Activated naive CD8-positive, alpha-beta T cell treated with anti-CD3 and anti-CD28 coated beads, Interleukin-2, amount 50 U/mL, for 24 hours (primary cell): ENCODE measurements at regions not wholly inside any gene's neighbourhood (a gene's known extent, or its start where the extent isn't known, plus 50 kb on each side); places are given as distances from the start of the nearest gene placed in this dataset.
"Not testable (repeated sequence)": the region's sequence is repeated elsewhere in the genome, so short reads cannot be mapped to it uniquely, and the experiment has no call there.

Source experiments
- ATAC-seq: fragments of 150-1000 bp; cut with Tn5 transposase; one replicate; pipeline ENCODE4 v1.10.0; 2021
- DNase-seq: peaks from one replicate; pipeline ENCODE4 v3.0.0; 2021
- H3K27ac Mint-ChIP-seq: one replicate; pipeline ENCODE4 v1.8.0; 2021; ENCODE audit warnings: mild to moderate bottlenecking, mixed read lengths
- H3K27me3 Mint-ChIP-seq: one replicate; pipeline ENCODE4 v1.8.0; 2021; ENCODE audit warnings: mixed read lengths
- H3K36me3 Mint-ChIP-seq: one replicate; pipeline ENCODE4 v1.8.0; 2021; ENCODE audit warnings: low read depth, mixed read lengths
- H3K4me1 Mint-ChIP-seq: one replicate; pipeline ENCODE4 v1.8.0; 2021; ENCODE audit warnings: mixed read lengths
- H3K4me3 Mint-ChIP-seq: one replicate; pipeline ENCODE4 v1.8.0; 2021; ENCODE audit warnings: mild to moderate bottlenecking, moderate library complexity, mixed read lengths
- H3K9me3 Mint-ChIP-seq: one replicate; pipeline ENCODE4 v1.8.0; 2021; ENCODE audit warnings: mixed read lengths

DNA sequence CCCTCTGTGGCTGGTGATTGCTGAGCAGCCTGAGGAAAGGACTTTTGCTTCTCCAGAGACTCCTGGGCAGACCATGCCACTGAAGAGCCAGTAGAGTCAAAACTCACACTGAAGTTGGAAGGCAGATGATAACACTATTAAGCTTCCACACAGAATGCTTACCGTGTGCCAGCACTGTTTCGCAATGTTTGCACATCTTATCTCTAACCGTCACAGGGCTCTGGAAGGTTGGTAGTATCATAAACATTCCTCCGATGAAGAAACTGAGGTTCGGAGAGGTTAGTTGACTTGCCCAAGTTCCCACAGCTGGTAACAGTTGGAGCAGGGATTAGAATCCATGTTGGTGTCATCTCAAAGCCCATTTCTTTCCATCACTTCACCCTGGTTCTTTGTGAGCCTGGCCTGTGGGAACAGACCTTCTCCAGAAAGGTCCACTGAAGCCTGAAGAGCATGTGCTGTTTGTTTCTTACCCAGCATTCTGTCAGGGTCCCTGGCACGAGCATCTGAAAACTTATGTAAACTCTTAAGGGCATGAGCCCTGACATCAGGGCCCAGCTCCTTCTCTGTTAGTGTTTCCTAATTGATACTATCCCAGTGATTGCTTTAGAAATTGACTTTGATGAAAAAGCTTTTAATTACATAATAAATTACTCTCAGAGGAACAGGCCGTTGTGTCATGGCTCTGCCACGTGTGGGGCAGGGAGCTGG is 77.0 kb upstream of the PRR23C start:
- Mint-ChIP-seq H3K27ac (no peak overlapping the region), H3K36me3 (no peaks in the 10 kb centered on the region), H3K27me3 (no peaks in the 10 kb centered on the region), H3K4me1 (no peaks in the 10 kb centered on the region), H3K9me3 (no peaks in the 10 kb centered on the region), H3K4me3 (no peak overlapping the region)
- DNase-seq (no peak), ATAC-seq (no peak)

DNA sequence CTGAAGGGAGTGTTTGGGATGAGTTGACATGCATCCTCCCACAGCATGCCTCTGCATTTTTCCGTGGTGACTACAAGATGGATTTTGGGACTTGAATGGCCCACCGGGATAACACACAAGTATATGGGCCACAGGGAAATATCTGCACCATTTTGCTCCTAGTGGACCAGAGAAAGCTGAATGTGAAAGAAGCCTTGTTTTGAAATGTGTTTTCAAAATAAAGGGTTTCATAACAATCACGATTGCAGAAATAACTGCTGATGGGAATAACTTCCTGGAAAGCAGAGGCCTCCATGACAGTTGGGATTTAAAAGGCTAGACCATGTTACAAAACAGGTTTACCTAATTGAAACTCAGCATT is 77.5 kb upstream of the PRR23C start:
- H3K4me3 Mint-ChIP-seq: no peak overlapping the region

DNA sequence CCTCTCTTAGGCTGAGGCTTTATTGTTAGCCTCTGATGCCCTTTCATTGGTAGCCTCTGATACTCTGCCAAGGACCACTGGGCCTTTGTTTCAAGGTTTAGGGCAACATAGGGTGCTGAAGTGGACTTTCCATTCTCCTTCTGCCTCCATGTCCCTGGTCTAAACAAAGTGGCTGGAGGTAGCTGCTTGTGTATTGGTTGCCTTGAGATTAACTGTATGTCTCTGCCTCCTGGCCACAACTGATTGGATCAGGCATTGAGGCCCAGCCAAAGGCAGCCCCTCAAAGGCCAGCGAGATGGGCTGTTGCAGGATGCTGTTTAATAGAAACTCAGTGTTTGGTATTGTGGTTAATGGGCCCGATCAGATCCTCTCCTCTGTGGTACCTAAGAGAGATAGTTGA is 77.9 kb upstream of the PRR23C start:
- H3K4me3 Mint-ChIP-seq: no peak overlapping the region
- H3K9me3 Mint-ChIP-seq: no peaks in the 10 kb centered on the region
- no peak overlapping the region for H3K27ac Mint-ChIP-seq
- DNase-seq (no peak), ATAC-seq (no peak)
- H3K27me3 Mint-ChIP-seq: no peaks in the 10 kb centered on the region
- H3K4me1 Mint-ChIP-seq: no peaks in the 10 kb centered on the region
- no peaks in the 10 kb centered on the region for H3K36me3 Mint-ChIP-seq

More for the DNA sequence above, 77.5 kb upstream of the PRR23C start:
- Mint-ChIP-seq H3K36me3 (no peaks in the 10 kb centered on the region), H3K9me3 (no peaks in the 10 kb centered on the region), H3K27ac (no peak overlapping the region), H3K27me3 (no peaks in the 10 kb centered on the region), H3K4me1 (no peaks in the 10 kb centered on the region)
- ATAC-seq (no peak), DNase-seq (no peak)

DNA sequence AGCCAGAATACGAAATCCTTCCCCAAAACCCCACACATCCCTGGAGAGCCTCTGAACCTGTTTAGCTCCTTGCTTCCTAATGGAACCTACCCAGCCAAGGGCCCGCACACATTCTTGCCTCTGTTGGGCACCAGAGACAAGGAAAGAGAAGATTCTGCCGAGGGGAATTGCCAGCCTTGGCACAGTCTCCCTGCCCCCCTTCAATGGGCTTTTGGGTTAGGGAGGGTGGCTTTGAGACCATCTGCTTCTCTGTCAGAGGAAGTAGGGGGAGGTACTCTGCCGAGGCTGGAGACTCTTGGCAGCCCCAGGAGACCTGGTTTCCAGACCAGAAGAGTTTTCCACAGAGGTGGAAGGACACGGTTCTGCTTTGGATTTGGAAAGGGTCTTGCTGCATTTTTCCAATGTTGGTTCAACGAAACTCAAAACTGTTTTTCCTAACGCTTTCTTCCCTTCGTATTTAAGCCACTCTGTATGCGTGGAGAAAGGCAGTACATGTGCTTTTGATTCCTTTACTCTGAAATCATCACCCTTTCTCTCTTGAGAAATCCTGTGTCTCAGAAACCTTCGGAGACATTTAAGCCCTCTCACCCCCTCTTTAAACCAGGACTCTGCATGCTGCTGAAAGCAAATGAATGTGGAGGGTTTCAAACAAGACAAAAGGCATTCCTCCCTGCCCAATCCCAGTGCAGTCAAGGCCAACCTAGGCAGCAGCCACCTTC is 78.8 kb upstream of the PRR23C start:
- ATAC-seq (no peak), DNase-seq (no peak)
- no peaks in the 10 kb centered on the region for H3K9me3 Mint-ChIP-seq
- no peaks in the 10 kb centered on the region for H3K36me3 Mint-ChIP-seq
- H3K4me1 Mint-ChIP-seq: no peaks in the 10 kb centered on the region
- H3K27ac Mint-ChIP-seq: no peak overlapping the region
- H3K27me3 Mint-ChIP-seq: no peaks in the 10 kb centered on the region
- no peak overlapping the region for H3K4me3 Mint-ChIP-seq

DNA sequence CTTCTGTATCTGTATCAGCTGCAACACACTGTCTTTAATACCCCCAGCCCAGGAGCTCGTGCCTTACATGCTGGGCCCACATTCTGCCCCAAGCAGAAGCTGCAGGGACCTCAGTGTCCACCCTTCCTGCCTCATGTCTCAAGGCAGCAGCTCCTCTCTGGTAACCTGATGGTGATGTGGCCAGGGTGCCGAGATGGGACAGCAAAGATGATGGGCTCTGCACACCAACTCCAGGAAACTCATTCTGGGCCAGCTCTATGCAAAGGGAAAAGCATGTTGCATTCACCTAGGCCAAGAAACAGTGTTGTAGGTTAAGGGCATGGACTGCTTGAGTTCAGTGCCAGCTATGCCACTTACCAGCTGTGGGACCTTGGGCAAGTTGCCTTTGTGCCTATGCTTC is 79.5 kb upstream of the PRR23C start:
- Mint-ChIP-seq H3K4me1 (no peaks in the 10 kb centered on the region), H3K4me3 (no peak overlapping the region), H3K36me3 (no peaks in the 10 kb centered on the region), H3K9me3 (no peaks in the 10 kb centered on the region), H3K27me3 (no peaks in the 10 kb centered on the region), H3K27ac (no peak overlapping the region)
- ATAC-seq (no peak), DNase-seq (no peak)

DNA sequence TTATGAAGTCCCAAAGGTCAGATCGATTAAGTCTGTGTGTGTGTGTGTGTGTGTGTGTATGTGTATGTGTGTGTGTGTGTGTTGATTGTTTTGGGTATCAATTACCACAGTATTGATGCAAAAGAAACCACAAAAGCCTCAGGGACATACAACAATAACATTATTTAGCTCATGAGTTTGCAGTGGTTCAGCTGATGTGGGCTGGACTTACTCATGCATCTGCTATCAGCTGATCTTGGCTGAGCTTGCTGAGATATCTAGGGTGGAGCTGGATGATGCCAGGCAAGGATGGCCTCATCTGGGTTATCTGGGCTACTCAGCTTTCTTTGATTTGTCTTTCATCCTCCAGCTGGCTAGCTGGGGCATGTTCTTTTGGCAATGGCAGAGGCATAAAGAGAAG is 82.4 kb upstream of the PRR23C start:
- no peak for ATAC-seq
- DNase-seq: no peak

DNA sequence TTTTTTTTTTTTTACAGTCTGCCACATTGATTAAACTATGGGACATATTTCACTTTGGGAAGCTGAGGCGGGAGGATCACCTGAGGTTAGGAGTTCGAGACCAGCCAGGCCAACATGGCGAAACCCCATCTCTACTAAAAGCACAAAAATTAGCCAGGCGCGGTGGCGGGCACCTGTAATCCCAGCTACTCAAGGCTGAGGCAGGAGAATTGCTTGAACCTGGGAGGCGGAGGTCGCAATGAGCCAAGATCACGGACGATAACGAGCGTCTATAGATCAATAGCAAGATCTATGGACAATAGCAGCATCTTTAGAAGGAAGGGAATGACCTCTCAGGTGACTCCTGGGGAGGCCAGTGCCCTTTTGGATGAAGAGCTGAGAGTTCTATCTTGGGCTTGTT is 82.9 kb upstream of the PRR23C start:
- H3K4me3 Mint-ChIP-seq, H3K27ac Mint-ChIP-seq, H3K9me3 Mint-ChIP-seq, H3K4me1 Mint-ChIP-seq, DNase-seq, H3K36me3 Mint-ChIP-seq, ATAC-seq, H3K27me3 Mint-ChIP-seq: not testable (repeated sequence)

More for the DNA sequence above, 82.4 kb upstream of the PRR23C start:
- Mint-ChIP-seq H3K9me3 (no peaks in the 10 kb centered on the region), H3K4me1 (no peaks in the 10 kb centered on the region), H3K36me3 (no peaks in the 10 kb centered on the region), H3K27ac (no peak overlapping the region), H3K27me3 (no peaks in the 10 kb centered on the region), H3K4me3 (no peak overlapping the region)

DNA sequence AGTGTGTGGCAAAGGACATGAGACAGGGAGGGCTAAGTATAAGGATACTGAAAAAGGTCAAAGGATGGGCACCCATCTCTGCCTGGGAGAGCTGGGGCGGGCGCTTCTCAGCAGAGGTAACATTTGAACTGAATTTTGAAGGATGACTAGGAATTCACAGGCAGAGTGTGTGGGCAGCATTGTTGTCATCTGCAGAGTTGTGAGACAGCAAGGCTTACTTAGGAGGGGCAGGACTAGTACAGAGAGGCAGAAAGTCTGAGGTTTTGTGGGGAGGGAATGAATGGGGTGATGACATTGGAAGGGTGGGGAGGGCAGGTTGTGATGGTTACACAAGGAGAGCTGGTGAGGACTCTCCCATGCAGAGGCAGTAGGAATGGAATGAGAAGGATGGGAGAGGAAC is 84.1 kb upstream of the PRR23C start:
- Mint-ChIP-seq H3K9me3 (no peaks in the 10 kb centered on the region), H3K27me3 (no peaks in the 10 kb centered on the region), H3K4me1 (no peaks in the 10 kb centered on the region), H3K4me3 (no peak overlapping the region), H3K27ac (no peak overlapping the region), H3K36me3 (no peaks in the 10 kb centered on the region)
- ATAC-seq: no peak
- DNase-seq: no peak

DNA sequence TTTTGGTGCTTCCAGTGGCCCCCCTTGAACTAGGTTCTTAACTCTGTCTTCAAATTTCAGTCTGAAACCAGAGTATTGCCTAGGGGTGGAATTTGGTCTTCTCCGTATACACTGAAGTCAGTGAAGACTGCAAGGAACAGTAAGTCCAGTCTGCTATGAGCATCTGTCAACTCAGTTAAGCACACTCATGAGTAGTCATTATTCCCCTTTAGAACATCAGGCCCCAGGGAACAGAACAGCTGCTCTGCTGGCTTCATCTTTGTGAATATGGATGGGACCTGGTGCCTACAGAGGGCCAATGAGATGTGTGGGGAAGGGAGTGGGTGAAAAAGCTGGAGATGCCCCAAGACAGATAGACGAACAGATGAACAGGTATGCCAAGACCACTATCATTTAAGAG is 85.2 kb upstream of the PRR23C start:
- Mint-ChIP-seq H3K27ac (no peak overlapping the region), H3K4me1 (no peaks in the 10 kb centered on the region), H3K4me3 (no peak overlapping the region), H3K27me3 (no peaks in the 10 kb centered on the region), H3K36me3 (no peaks in the 10 kb centered on the region), H3K9me3 (no peaks in the 10 kb centered on the region)
- DNase-seq (no peak), ATAC-seq (no peak)

DNA sequence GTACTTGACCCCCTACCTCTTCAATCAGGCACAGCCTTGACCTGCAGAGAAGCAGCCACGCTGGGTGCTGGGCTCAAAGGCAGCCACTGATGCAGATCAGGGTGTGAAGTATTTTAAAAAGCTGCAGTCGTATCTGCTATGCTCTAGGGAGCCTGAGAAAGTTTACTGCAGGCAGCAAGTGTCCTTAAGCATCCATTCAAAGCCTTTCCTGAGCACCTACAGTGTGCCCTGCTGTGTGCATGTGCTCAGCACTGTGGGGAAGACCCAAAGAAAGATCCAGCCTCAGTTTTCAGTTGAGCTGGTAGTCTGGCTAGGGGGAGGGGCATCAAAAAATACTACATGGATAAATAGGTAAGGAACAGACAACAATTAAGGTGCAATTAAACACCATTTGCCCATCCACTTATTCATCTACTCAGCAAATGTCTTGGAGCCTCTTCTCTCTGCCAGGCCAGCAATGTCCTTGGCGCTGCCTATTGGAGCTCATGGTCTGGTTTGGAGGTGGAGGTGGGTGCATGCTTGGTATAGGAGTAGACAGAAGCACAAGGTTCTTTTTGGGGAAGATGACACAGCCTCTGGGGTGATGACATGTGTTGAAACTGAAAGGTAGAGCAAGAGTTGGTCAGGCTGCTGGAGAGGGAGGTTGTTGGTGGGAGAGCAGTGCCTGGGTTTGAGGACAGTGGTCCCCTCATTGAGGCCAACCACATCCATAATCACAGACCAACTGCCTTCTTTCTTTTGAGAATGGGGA is 85.9 kb upstream of the PRR23C start:
- Mint-ChIP-seq H3K4me1 (no peaks in the 10 kb centered on the region), H3K4me3 (no peak overlapping the region), H3K27ac (no peak overlapping the region), H3K27me3 (no peaks in the 10 kb centered on the region), H3K36me3 (no peaks in the 10 kb centered on the region), H3K9me3 (no peaks in the 10 kb centered on the region)
- DNase-seq: no peak
- ATAC-seq: no peak

DNA sequence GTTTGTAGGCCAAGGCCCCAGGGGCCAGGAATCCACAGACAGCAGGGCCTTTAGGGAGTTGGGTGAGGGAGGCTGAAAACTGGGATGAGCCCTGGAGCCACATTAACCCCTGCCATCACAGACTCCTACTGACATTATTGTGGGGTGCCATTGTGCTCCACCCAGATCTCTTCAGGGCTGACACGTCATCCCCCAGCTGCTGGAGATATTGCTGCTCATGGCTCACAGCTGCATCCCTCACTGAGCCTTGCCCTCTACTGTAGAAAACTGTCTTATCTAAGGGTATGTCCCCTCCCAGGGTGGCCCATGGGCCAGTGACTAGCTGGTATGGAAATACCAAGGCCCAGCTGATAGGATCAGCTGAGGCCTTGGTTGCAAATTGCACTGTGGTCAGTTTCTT is 87.3 kb upstream of the PRR23C start:
- no peak overlapping the region for H3K27ac Mint-ChIP-seq

DNA sequence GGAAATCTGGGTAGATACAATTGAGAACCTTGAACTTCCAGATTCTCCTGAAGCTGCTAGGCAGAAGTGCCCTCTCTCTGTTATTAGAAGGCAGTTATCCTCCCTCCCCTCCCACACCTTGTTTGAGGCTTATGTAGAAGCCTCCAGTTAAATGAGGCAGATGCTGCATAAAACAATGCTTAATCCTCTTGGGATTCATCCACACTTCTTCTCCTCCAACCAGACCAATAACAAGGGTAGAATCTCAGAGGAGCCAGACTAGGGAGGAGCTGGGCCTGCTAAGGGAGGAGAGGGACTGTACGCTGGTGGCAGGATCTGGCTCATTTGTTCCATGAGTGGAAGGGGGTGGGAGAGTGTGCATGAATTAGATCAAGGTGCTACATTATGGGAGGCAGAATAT is 88.3 kb upstream of the PRR23C start:
- Mint-ChIP-seq H3K4me3 (no peak overlapping the region), H3K4me1 (no peaks in the 10 kb centered on the region), H3K36me3 (no peaks in the 10 kb centered on the region), H3K9me3 (no peaks in the 10 kb centered on the region), H3K27me3 (no peaks in the 10 kb centered on the region), H3K27ac (no peak overlapping the region)
- ATAC-seq (no peak), DNase-seq (no peak)

More for the DNA sequence above, 87.3 kb upstream of the PRR23C start:
- no peaks in the 10 kb centered on the region for H3K9me3 Mint-ChIP-seq
- no peak overlapping the region for H3K4me3 Mint-ChIP-seq
- H3K4me1 Mint-ChIP-seq: no peaks in the 10 kb centered on the region
- DNase-seq (no peak), ATAC-seq (no peak)
- no peaks in the 10 kb centered on the region for H3K27me3 Mint-ChIP-seq
- H3K36me3 Mint-ChIP-seq: no peaks in the 10 kb centered on the region

DNA sequence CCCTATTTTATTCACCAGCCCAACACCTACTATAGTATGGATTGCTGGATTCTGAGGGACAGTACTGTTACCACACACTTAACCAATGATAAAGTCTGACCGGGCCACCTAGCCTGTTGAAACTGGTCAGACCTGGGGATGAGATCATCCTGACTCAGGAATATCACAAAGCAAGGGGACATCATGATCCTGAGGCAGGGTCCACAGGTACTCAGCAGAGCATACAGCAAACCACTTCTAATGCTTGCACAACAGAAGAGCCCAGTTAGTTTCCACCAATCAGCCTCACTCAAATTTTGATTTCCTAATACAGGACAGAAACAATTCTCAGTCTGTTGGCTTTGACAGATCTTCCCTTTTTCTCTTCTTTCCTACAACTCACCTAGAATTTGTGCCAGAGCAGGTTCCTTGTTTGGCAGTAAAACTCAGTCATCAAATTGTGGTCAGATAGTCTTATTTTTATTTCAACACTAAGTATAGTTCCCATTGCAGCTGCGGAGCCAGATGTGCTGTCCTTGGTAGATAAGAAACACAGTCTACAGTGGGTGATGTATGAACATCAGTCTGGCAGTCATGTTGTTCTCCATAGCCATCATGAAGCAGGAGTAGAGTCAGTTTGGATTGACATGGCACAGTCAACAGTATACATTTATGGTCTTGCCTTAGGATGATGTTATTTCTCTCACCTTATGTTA is 90.1 kb upstream of the PRR23C start:
- DNase-seq (no peak), ATAC-seq (no peak)
- Mint-ChIP-seq H3K27me3 (no peaks in the 10 kb centered on the region), H3K27ac (no peak overlapping the region), H3K36me3 (no peaks in the 10 kb centered on the region), H3K9me3 (no peaks in the 10 kb centered on the region), H3K4me3 (no peak overlapping the region), H3K4me1 (no peaks in the 10 kb centered on the region)

DNA sequence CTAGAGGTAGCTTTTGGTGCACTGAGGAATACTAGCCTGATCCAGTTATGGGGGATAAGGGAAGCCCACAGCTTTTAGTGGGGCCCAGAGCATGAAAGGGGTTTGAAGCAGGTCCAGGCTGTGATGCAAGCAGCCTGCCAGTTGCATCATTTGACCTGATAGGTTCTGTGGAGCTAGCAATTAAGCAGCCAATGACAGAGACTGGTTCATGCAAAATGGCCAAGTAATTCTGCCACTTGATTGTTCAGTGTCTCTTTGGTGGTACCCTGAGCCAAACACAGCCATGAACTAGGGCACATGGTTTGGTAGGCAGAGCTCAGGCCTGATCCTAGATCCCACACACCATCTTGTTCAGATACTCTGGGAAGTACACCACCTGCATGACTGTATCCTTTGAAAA is 91.0 kb upstream of the PRR23C start:
- Mint-ChIP-seq H3K36me3 (no peaks in the 10 kb centered on the region), H3K27me3 (no peaks in the 10 kb centered on the region), H3K4me3 (no peak overlapping the region), H3K9me3 (no peaks in the 10 kb centered on the region), H3K4me1 (no peaks in the 10 kb centered on the region), H3K27ac (no peak overlapping the region)
- ATAC-seq: no peak
- DNase-seq: no peak
